ENCODE measurements at regions not wholly inside any gene's neighbourhood (a gene's known extent, or its start where the extent isn't known, plus 50 kb on each side); places are given as distances from the start of the nearest gene placed in this dataset.

DNA sequence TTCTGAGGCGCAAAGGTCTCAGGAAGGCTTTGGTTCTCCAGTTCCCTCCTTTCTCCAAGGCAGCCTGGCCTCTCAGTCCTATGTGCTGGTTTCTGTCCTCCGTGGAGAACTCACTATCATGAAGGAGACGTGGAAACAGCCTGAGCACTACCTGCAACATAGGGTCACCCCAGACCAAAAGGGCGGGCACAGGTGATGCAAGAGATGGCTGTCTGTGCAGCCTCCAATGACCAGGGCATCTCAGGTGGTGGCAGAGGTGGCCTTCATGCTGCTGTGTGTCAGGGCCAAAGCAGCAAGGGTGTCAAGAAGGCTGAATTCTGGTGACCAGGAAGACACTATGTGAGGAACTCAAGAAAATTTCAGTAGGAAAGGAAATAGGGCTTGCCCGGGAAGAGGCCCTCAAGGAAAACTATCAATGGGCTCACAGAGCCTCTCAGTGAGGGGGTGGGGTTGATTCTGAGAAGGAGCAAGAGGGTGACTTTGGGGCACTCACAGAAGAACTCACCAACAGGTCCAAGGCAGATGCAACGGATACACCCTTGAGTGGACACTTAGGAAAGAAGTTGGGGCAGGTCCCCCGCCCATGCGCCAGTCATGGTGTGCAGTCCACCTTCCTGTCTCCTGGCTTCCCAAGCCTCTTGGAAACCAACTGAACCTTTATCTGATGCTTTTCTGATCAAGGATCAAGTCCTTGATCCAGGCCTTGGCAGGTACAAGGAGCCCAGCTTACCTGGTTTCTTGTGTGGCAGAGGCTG, 212.3 kb upstream of the B3GAT1 start:
- H3K4me3 ChIP-seq (replicated peaks; ENCODE audit: low read depth, low read length): no peak overlapping the region
- TF ChIP-seq, protein P1, sequence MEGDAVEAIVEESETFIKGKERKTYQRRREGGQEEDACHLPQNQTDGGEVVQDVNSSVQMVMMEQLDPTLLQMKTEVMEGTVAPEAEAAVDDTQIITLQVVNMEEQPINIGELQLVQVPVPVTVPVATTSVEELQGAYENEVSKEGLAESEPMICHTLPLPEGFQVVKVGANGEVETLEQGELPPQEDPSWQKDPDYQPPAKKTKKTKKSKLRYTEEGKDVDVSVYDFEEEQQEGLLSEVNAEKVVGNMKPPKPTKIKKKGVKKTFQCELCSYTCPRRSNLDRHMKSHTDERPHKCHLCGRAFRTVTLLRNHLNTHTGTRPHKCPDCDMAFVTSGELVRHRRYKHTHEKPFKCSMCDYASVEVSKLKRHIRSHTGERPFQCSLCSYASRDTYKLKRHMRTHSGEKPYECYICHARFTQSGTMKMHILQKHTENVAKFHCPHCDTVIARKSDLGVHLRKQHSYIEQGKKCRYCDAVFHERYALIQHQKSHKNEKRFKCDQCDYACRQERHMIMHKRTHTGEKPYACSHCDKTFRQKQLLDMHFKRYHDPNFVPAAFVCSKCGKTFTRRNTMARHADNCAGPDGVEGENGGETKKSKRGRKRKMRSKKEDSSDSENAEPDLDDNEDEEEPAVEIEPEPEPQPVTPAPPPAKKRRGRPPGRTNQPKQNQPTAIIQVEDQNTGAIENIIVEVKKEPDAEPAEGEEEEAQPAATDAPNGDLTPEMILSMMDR (IDR thresholded peaks at IDR 0.05; ENCODE audit: low read length, missing control alignments): no peak
- DNase-seq (ENCODE audit: low read depth): no peak

DNA sequence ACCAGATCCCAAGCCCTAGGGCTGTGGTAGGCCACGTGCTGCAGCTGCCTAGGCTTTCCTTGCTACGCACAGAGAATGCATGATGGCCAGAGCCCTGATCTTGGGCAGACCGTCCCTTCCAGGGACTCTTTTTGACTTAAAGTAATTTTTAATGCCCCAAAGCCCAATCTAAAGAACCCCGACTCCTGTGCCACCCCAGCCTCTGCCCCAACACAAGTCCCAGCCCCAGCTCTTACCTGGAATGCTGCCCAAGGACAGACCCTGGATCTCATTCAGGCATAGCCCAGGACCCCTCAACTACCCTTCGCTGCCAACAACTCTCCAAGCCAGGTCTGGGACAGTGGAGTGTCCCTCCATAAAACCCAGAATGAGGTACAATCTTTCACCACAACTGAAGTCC, 211.7 kb upstream of the B3GAT1 start:
- DNase-seq (ENCODE audit: low read depth): no peak
- no peak overlapping the region for H3K4me3 ChIP-seq (replicated peaks; ENCODE audit: low read depth, low read length)
- TF ChIP-seq, protein P1 (IDR thresholded peaks at IDR 0.05; ENCODE audit: low read length, missing control alignments): no peak

DNA sequence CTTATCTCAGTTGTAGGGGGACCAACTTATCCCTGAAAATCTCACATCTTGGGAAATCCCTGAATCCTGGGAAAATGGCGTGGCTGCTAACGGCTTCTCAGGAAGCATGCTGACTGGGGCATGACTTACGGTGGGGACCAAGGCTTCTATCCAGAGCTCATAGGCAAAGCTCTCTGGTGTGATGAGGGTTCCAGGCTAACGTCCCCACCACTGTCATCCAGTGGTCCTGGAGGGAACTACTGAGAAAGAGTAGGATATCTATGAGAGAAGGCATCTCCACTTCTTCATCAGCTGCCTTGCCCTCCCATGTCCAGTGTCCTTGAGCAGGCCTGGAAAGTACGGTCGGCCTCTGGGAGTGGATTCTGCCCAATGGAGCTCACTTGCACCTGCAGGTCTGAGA, 210.4 kb upstream of the B3GAT1 start:
- no peak overlapping the region for H3K4me3 ChIP-seq (replicated peaks; ENCODE audit: low read depth, low read length)
- TF ChIP-seq, protein P1 (IDR thresholded peaks at IDR 0.05; ENCODE audit: low read length, missing control alignments): no peak
- no peak for DNase-seq (ENCODE audit: low read depth)

DNA sequence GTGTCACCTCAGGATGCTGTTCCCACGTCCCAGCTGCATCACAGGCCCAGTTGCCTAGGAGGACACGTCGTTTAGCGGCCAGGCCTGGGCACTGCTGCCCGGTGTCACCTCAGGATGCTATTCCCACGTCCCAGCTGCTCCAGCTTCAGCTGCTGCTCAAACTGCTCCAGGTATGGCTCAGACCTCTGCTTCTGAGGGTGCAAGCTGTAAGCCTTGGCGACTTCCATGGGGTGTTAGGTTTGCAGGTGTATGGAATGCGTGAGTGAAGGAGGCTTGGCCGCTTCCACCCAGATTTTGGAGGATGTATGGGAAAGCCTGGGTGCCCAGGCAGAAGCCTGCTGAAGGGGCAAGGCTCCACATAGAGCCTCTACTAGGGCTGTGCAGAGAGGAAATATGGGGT, 205.3 kb upstream of the B3GAT1 start:
- DNase-seq (ENCODE audit: low read depth): no peak
- TF ChIP-seq, protein P1 (IDR thresholded peaks at IDR 0.05; ENCODE audit: low read length, missing control alignments): no peak
- H3K4me3 ChIP-seq (replicated peaks; ENCODE audit: low read depth, low read length): no peak overlapping the region

DNA sequence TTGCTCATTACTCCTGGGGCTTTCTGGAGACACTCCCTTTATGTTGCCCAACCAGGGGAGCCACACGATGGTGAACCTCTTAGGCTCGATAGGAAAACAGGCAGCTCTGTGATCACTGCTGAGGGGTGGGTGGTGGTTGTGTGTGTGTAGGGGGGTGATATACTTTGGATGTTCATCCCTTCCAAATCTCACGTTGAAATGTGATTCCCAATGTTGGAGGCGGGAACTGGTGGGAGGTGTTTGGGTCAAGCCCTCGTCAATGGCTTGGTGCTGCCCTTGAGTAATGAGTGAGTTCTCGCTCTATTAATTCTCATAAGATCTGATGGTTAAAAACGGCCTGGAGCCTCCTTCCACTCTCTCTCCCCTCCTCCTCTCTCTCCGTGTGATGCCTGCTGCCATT, 204.0 kb upstream of the B3GAT1 start:
- DNase-seq (ENCODE audit: low read depth): no peak

DNA sequence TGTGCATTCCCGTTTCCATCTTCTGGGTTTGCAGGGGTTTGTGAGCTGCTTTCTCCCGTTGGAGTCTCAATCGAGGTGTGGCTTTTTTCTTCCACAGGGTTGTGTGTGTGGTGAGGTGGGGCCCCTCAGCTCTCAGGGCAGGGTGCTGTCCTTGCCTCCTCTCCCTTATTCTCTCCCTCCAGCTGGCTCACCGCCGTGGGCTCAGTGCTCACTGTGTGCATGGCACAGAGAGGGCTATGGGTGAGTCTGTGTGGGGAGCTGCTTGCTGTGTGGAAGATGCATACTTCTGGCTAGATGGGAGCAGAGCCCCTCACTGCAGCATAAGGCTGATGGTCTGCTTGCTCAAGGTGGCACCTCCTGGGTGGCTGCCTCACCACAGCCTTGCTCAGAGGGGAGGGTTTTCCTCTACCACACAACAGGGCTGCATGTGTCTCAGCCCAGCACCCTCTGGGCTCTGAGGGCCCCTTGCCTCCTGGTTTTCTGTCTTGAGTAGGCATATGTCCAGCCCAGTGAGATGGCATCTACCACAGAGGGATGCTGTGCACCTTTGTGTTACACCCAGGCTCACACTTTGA, 203.1 kb upstream of the B3GAT1 start:
- DNase-seq (ENCODE audit: low read depth): no peak

More for the DNA sequence above, 204.0 kb upstream of the B3GAT1 start:
- H3K4me3 ChIP-seq (replicated peaks; ENCODE audit: low read depth, low read length): no peak overlapping the region
- TF ChIP-seq, protein P1 (IDR thresholded peaks at IDR 0.05; ENCODE audit: low read length, missing control alignments): no peak

More for the DNA sequence above, 203.1 kb upstream of the B3GAT1 start:
- H3K4me3 ChIP-seq (replicated peaks; ENCODE audit: low read depth, low read length): no peak overlapping the region
- TF ChIP-seq, protein P1 (IDR thresholded peaks at IDR 0.05; ENCODE audit: low read length, missing control alignments): no peak

Data from fibroblast of pulmonary artery (primary cell).